Hepatocyte (in vitro differentiated cells): ENCODE measurements at regions not wholly inside any gene's neighbourhood (a gene's known extent, or its start where the extent isn't known, plus 50 kb on each side); places are given as distances from the start of the nearest gene placed in this dataset.

Experiments
- CTCF ChIP-seq: fragments of 200-600 bp; sonication (generic); IDR thresholded peaks from 2 replicates; pipeline ENCODE4 v1.5.1; 2016; ENCODE audit warnings: antibody characterized with exemption, mild to moderate bottlenecking; ENCODE audit not compliant: poor library complexity
- EZH2 ChIP-seq: fragments of 200-600 bp; sonication (generic); IDR thresholded peaks from 2 replicates; pipeline ENCODE4 v1.6.1; 2016; ENCODE audit warnings: antibody characterized with exemption, mild to moderate bottlenecking, borderline replicate concordance
- EZH2phosphoT487 ChIP-seq: fragments of 200-600 bp; sonication (generic); IDR thresholded peaks from one replicate; pipeline ENCODE4 v1.6.1; 2018; ENCODE audit warnings: antibody characterized with exemption, mild to moderate bottlenecking, low read depth, moderate library complexity; ENCODE audit not compliant: unreplicated experiment, severe bottlenecking

- no peak for TF ChIP-seq EZH2
- TF ChIP-seq CTCF: no peak
- no peak for TF ChIP-seq EZH2phosphoT487
Observed at GRCh38 chr18:56444201-56444600, 194.2 kb downstream of the TXNL1 start.
